Loucy (cell line): ENCODE measurements at regions not wholly inside any gene's neighbourhood (a gene's known extent, or its start where the extent isn't known, plus 50 kb on each side); places are given as distances from the start of the nearest gene placed in this dataset.

Source experiments
- EZH2phosphoT487 ChIP-seq: fragments of 200-600 bp; IDR thresholded peaks from 2 replicates; pipeline ENCODE4 v1.6.1; 2018; ENCODE audit warnings: antibody characterized with exemption, mild to moderate bottlenecking, moderate library complexity, borderline replicate concordance
- TF ChIP-seq, protein P1 (sequence below): fragments of 200-600 bp; sonication (generic); conservative IDR thresholded peaks from 2 replicates; pipeline ENCODE4 v1.5.1; 2014; ENCODE audit warnings: mild to moderate bottlenecking, antibody characterized with exemption, low read length

DNA sequence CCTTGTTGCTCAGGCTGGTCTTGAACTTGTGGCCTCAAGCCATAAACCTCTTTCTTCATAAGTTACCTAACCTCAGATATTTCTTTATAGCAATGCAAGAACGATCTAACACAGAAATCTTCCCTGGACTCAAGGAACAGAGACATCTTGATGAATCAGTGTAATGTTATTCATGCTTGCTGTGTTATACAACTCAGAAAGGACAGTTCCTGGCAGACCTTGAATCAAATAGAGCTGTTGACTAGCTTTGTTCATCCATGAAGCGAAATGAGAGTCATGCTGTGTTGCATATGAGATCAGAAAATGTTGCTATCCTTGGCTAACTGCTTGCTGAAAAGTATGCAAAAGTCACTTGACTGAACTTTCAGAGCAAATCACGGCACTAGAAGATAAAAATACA lies 72.6 kb upstream of the ARHGAP24 start:
- TF ChIP-seq, protein P1, sequence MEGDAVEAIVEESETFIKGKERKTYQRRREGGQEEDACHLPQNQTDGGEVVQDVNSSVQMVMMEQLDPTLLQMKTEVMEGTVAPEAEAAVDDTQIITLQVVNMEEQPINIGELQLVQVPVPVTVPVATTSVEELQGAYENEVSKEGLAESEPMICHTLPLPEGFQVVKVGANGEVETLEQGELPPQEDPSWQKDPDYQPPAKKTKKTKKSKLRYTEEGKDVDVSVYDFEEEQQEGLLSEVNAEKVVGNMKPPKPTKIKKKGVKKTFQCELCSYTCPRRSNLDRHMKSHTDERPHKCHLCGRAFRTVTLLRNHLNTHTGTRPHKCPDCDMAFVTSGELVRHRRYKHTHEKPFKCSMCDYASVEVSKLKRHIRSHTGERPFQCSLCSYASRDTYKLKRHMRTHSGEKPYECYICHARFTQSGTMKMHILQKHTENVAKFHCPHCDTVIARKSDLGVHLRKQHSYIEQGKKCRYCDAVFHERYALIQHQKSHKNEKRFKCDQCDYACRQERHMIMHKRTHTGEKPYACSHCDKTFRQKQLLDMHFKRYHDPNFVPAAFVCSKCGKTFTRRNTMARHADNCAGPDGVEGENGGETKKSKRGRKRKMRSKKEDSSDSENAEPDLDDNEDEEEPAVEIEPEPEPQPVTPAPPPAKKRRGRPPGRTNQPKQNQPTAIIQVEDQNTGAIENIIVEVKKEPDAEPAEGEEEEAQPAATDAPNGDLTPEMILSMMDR = no peak
- no peak for TF ChIP-seq EZH2phosphoT487
